NCI-H345 treated with DMSO at 0.1 percent for 48 hours (cell line): ENCODE measurements at regions not wholly inside any gene's neighbourhood (a gene's known extent, or its start where the extent isn't known, plus 50 kb on each side); places are given as distances from the start of the nearest gene placed in this dataset.

Source experiments
- DNase-seq: peaks from one replicate; lab custom pipeline; 2025; ENCODE audit not compliant: unreplicated experiment; lab: John Stamatoyannopoulos, UW

GRCh38 chr3:162764808-162765071 is 1268.1 kb downstream of the OTOL1 start:
- no peak for DNase-seq

DNA sequence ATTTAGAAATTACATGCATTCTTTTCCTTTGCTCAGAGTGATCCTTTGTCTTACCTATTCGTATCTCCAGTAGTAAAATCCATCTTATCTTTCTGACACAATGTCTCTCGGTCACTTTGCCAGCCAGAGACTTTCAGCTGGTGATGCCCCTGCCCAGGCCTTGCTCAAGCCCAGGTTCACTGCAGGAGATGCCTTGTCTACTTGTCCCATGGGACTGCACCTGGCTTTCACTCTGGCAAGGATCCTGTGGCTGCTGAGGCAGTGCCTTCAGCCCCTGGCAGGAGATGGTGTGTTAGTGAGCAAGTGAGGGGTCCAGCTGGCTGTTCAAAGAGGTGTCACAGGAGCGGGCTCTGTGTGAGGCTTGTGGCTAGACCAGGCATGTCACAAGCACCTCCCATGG is 1268.9 kb downstream of the OTOL1 start:
- no peak for DNase-seq

GRCh38 chr3:162769564-162769963 is 1273.0 kb downstream of the OTOL1 start:
- no peak for DNase-seq

- DNase-seq: no peak
These were observed 1273.9 kb downstream of the OTOL1 start for GRCh38 chr3:162770551-162770950.

GRCh38 chr3:162774613-162775100 is 1278.0 kb downstream of the OTOL1 start:
- no peak for DNase-seq

GRCh38 chr3:162776148-162776547 is 1279.5 kb downstream of the OTOL1 start:
- DNase-seq: no peak

GRCh38 chr3:162777118-162777517 is 1280.5 kb downstream of the OTOL1 start:
- no peak for DNase-seq

- no peak for DNase-seq
These were observed 1283.7 kb downstream of the OTOL1 start for GRCh38 chr3:162780313-162780712.

DNA sequence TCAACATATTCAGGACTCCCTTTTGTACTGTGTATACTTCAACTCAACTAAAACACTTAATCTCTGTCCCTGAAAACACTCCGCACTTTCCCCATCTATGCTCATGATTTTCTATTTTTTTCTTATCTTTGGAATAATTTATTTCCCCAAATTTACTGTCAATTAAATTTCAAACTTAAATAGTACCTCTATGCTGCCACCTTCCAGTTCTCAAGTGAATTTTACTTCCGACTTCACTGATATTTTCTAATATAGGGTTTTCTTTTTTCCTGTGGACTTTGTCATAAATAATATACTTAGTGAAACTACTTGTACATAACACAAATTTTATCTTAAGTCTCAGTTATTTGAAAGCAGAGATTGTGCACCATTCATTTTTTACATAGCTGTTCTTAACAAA is 1303.3 kb downstream of the OTOL1 start:
- DNase-seq: no peak

- no peak for DNase-seq
These were observed 1305.8 kb downstream of the OTOL1 start for GRCh38 chr3:162802228-162802965.

DNA sequence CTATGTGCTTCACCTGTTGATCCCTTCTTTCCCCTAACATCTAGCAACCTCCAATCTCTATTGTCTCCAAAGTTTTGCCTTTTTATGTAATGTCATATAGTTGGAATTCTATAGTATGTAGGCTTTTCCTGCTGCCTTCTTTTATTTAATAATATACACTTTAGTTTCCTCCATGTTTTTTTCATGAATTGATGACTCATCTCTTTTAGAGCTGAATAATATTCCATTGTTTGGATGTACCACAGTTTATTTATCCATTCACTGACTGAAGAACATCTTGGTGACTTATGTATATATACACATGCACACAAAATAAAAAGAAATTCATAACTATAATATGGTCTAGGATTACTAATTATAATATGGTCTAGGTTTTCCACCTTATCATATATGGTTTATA is 1314.2 kb downstream of the OTOL1 start:
- DNase-seq: no peak

DNA sequence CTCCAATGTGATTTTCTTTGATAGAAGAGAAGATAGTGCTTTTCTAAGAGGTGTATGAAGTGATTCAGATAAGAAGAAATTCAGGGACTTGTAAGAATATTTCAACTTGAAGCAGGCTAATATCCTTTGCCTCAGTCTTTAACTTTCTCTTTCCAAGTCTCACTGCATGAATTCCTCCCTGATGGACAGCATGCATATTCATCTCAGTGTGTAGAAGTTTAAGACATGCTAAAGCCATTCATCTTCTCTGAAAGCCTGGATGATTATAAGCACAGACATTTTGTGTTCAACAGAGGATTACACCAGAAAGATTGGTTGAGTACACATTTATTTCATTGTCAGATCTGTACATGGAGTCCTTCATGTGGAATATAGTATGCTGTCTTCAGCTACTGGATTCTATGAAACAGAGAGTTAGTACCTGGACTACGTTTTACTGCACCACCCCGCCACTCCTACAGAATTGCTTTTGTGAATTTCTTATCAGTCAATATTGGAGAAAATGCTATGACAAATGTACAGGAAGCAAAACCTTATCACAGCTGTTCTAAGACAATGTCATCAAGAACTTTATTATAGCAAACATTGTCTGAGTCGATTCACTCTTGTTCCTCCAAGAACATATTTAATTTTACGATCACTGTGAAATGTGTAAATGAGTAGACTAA is 1346.1 kb downstream of the OTOL1 start:
- DNase-seq: no peak

- DNase-seq: no peak
These were observed 1349.3 kb downstream of the OTOL1 start for GRCh38 chr3:162845918-162846317.

DNA sequence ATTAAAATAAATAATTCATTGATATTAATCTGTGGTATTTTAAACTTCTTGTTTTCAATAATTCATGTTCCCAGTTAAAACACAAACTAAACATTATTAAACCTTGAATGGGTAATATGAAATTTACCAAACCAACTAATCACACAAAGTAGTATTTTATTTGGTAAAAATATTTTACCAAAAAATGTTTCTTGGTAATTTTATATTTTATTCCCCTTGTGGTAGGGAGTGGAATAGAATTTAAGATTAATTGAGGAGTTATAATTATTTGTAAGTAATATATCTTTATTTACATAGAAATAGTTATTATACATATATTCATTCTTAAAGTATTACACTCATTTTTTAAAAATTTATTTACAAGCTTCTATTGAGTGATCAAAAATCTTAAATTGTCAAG is 1350.9 kb downstream of the OTOL1 start:
- DNase-seq: no peak

DNA sequence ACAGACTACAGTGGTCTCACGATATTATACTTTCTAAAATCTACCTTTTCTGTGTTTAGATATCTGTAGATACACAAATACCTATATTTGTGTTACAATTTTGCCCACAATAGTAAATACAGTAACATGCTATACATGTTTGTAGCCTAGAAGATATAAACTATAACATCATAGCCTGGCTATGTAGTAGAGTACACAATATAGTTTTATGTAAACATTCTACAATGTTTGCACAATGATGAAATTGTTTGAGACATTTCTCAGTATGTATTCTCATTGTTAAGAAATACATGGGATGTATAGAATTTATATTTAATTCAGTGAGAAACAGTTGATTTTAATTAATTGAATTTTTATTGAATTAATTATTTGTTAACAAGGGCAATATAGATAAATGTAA is 1367.0 kb downstream of the OTOL1 start:
- DNase-seq: no peak

DNA sequence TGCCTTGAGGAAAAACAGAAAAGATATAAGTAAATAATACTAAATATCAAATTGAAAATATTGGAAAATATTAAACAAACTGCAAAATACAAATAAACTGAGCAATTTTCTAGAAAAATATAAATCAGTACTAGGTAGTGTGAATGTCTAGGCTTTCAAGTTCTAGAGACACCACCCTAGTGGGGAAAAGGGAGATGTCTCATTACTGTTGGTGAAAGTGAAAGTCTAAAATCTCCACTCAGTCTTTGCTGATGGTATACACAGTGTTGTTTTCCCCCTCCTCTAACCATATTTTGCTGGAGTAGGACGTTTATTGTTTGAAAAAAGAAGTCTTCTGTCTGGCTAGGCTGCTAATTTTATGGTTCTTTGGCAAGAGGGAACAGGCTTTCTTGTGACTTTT is 1368.9 kb downstream of the OTOL1 start:
- DNase-seq: no peak

- no peak for DNase-seq
These were observed 1382.5 kb downstream of the OTOL1 start for GRCh38 chr3:162879021-162879562.

- DNase-seq: no peak
These were observed 1387.8 kb downstream of the OTOL1 start for GRCh38 chr3:162884373-162884772.

GRCh38 chr3:162892921-162893793 is 1396.5 kb downstream of the OTOL1 start:
- no peak for DNase-seq

- no peak for DNase-seq
These were observed 1400.7 kb downstream of the OTOL1 start for GRCh38 chr3:162897291-162897690.

GRCh38 chr3:162932503-162932902 is 1435.9 kb downstream of the OTOL1 start:
- DNase-seq: no peak

- DNase-seq: no peak
These were observed 1437.0 kb downstream of the OTOL1 start for GRCh38 chr3:162933656-162934055.
